SK-N-DZ (cell line): ENCODE measurements at regions not wholly inside any gene's neighbourhood (a gene's known extent, or its start where the extent isn't known, plus 50 kb on each side); places are given as distances from the start of the nearest gene placed in this dataset.
"Not testable (repeated sequence)": the region's sequence is repeated elsewhere in the genome, so short reads cannot be mapped to it uniquely, and the experiment has no call there.

Experiments used
- DNase-seq: peaks from one replicate; pipeline ENCODE4 v3.0.0-alpha.2; 2015; ENCODE audit warnings: low spot score
- small RNA-seq, 2 experiments: library from RNA; depleted of rRNA; stranded (forward); fragments of <200 nt; gene quantifications; one replicate each; pipeline ENCODE3, GENCODE V24; 2014

GRCh38 chr12:33825986-33826602, 196.2 kb upstream of the ALG10 start:
- DNase-seq: no peak

- DNase-seq: no peak
Measured at GRCh38 chr12:33828326-33828725, 194.0 kb upstream of the ALG10 start.

- no peak for DNase-seq
Measured at GRCh38 chr12:33830070-33830469, 192.2 kb upstream of the ALG10 start.

- no peak for DNase-seq
Measured at GRCh38 chr12:33832900-33833299, 189.4 kb upstream of the ALG10 start.

GRCh38 chr12:33834672-33835071, 187.6 kb upstream of the ALG10 start:
- DNase-seq: no peak

GRCh38 chr12:33876618-33877017, 145.7 kb upstream of the ALG10 start:
- DNase-seq: no peak

- DNase-seq: no peak
Measured at GRCh38 chr12:33892425-33892824, 129.9 kb upstream of the ALG10 start.

- DNase-seq: not testable (repeated sequence)
Measured at GRCh38 chr12:33920460-33920859, 101.8 kb upstream of the ALG10 start.

- no peak for DNase-seq
Measured at GRCh38 chr12:33926095-33926494, 96.2 kb upstream of the ALG10 start.

- DNase-seq: not testable (repeated sequence)
Measured at GRCh38 chr12:33937669-33938068, 84.6 kb upstream of the ALG10 start.

- DNase-seq: no peak
Measured at GRCh38 chr12:33942172-33942571, 80.1 kb upstream of the ALG10 start.

- no peak for DNase-seq
Measured at GRCh38 chr12:33944703-33945437, 77.4 kb upstream of the ALG10 start.

- DNase-seq: no peak
Measured at GRCh38 chr12:33945438-33945784, 76.9 kb upstream of the ALG10 start.

- not testable (repeated sequence) for DNase-seq
Measured at GRCh38 chr12:33966219-33966618, 56.1 kb upstream of the ALG10 start.

GRCh38 chr12:33967760-33968159, 54.5 kb upstream of the ALG10 start:
- no peak for DNase-seq

Small RNAs in the stretch of these regions (small RNA-seq; reads per million reads assigned to genes)
- gene RNU6-400P (0 reads per million in 2 experiments), gene RNU6-472P (0 reads per million in 2 experiments)
